Fibroblast of the aortic adventitia (primary cell): ENCODE measurements at regions not wholly inside any gene's neighbourhood (a gene's known extent, or its start where the extent isn't known, plus 50 kb on each side); places are given as distances from the start of the nearest gene placed in this dataset.

Experiments used
- DNase-seq: peaks from one replicate; pipeline ENCODE4 v3.0.0-alpha.2; 2010; ENCODE audit warnings: low read depth
- H3K4me3 ChIP-seq: 2 replicates; pipeline ENCODE4 v1.5.1; 2011; ENCODE audit warnings: low read depth, mild to moderate bottlenecking, control low read depth, low read length, moderate library complexity
- TF ChIP-seq, protein P1 (sequence below): IDR thresholded peaks from 2 replicates; pipeline ENCODE4 v1.5.1; 2011; ENCODE audit warnings: mild to moderate bottlenecking, low read length, control low read depth, inconsistent platforms; ENCODE audit not compliant: insufficient read depth

DNA sequence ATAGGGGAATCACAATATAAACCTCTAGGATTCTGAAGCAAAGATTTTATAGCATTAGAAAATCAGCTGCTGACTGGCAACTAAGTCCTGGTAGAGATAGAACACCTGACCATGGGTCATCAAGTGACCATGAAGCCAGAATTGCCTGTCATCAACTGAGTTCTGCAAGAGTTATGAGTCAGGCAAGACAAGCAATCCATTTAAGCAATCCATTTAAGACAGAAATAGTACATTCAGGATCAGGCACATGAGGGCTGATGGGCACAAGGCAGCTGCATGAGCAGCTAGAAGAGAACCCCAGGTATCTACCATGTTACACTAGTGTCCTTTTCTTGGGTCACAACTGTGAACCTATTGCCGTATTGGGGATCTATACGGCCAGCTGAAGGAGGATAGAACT is 98.9 kb downstream of the SPRY1 start:
- H3K4me3 ChIP-seq: no peak overlapping the region
- DNase-seq: no peak
- TF ChIP-seq, protein P1, sequence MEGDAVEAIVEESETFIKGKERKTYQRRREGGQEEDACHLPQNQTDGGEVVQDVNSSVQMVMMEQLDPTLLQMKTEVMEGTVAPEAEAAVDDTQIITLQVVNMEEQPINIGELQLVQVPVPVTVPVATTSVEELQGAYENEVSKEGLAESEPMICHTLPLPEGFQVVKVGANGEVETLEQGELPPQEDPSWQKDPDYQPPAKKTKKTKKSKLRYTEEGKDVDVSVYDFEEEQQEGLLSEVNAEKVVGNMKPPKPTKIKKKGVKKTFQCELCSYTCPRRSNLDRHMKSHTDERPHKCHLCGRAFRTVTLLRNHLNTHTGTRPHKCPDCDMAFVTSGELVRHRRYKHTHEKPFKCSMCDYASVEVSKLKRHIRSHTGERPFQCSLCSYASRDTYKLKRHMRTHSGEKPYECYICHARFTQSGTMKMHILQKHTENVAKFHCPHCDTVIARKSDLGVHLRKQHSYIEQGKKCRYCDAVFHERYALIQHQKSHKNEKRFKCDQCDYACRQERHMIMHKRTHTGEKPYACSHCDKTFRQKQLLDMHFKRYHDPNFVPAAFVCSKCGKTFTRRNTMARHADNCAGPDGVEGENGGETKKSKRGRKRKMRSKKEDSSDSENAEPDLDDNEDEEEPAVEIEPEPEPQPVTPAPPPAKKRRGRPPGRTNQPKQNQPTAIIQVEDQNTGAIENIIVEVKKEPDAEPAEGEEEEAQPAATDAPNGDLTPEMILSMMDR: no peak

DNA sequence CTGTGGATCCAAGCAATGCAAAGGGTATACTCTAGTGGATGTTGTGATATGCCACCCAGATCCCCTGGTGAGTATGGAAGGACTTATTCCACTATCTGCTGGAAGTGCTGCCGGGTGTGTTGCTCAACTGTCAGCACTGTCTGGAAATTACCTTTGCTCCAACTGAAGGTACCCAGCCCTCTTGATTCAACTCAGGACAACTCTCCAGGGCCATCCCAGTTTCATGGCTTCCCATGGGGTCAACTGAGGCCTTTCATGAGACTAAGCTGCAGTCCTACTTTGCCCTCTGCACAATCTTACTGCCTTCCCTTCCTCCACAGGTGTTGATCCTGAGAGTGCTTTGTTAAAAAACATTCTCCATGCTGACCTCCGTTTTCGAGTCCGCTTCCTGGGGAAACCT is 99.8 kb downstream of the SPRY1 start:
- no peak for DNase-seq
- TF ChIP-seq, protein P1: no peak

GRCh38 chr4:123497340-123497739 is 100.7 kb downstream of the SPRY1 start:
- no peak overlapping the region for H3K4me3 ChIP-seq
- TF ChIP-seq, protein P1: no peak
- no peak for DNase-seq

More for the DNA sequence above, 99.8 kb downstream of the SPRY1 start:
- no peak overlapping the region for H3K4me3 ChIP-seq

DNA sequence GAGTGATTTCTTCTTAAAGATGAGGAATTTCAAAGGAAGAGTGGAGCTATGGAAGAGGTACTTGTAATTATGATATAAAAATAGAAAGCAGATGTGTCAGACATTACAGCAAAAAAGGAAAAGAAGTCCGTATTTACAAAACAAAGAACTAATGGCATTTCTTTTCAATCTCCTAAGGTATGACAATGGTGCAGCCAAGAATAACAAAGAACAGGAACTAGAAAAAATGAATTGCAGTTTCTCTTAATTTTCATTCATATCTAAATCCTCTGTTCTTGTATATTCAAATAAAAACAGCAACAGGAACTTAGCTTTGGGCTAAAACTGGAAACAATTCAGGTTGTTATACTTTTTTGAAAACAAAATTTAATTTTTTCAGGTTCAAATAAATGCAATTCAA is 105.1 kb downstream of the SPRY1 start:
- DNase-seq: no peak
- TF ChIP-seq, protein P1: no peak
- H3K4me3 ChIP-seq: no peak overlapping the region

DNA sequence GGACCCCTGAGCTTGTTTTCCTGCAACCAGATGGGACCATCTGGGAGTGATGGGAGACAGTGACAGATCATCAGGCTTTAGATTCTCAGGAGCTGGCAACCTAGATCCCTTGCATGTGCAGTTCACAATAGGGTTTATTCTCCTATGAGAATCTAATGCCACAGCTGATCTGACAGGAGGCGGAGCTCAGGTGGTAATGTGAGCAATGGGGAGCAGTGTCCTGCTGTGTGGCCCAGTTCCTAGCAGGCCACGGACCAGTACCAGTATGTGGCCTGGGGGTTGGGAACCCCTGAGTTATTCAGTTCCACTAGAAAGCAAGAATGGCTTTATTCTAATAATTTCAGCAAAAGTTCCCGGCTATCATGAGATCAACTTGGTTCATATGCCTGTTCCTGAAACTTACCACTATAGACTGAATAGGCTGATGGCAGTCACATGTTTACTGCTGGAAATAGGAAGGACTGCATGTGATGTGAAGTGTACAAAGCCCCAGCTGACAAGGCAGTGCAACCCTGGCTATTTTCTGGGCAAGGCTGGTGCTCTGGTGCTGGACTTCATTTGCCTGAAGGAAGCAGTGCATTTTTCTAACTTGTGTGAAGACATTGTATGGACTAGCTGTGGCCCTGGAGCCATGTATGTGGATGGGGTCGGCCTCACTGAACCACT is 107.2 kb downstream of the SPRY1 start:
- H3K4me3 ChIP-seq: no peak overlapping the region
- TF ChIP-seq, protein P1: no peak

DNA sequence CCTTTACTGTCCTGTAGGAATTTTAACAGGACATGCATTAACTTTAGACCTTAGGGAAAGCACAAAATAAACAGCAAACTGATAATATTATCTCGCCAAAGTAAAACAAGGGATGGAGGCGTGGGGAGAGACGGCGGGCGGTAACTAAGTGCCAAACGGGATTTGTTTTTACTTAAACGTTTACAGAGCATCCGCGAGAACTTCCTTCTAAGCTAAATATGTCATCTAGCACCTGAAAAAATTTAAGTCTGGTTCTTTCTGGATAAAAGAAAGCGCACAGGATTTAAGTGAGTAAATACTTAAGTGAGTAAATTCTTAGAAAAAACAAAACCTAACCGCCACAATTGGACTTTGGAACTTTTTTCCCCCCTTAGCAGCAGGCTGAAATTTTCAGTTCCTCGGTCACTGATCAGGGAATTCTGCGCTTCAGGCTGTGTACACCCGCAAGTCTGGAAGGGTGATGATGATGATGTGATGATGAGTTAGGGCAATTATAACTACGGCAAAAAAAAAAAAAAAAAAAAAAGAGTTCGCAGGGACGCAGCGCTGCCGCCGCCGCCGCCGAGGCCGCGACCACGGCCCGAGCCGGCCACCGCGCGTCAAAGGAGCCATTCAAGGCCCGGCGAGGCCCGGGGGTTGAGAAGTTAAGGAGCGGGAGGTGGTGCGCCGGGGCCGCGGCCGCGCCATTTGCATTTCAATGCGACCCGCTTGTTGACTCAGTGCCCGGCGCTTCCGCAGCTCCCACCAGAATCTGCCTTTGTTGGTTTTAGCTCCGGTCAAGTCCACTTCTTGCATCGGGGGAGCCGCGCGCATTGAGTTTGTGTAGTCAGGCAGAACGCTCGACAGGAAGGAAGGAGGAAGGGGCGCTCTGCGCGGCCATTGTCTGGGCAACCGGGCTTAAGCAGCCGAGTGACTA is 108.8 kb downstream of the SPRY1 start:
- H3K4me3 ChIP-seq: peak overlapping the region; percentile 63
- TF ChIP-seq, protein P1: no peak
- peak; percentile 59 for DNase-seq

More for the DNA sequence above, 107.2 kb downstream of the SPRY1 start:
- DNase-seq: no peak
